Testis (tissue), 2 donors: ENCODE measurements at regions not wholly inside any gene's neighbourhood (a gene's known extent, or its start where the extent isn't known, plus 50 kb on each side); places are given as distances from the start of the nearest gene placed in this dataset.

ENCODE experiments used
- CTCF ChIP-seq, 3 experiments: fragments of 450-650 bp in 2 of 3; fragments of 200-600 bp in 1 of 3; sonication (generic) in 1 of 3; IDR thresholded peaks; one replicate each; pipeline ENCODE4 v1.5.1; 2016 to 2019; ENCODE audit warnings: antibody characterized with exemption in 3 of 3, mild to moderate bottlenecking in 2 of 3, moderate library complexity in 1 of 3
- POLR2A ChIP-seq: fragments of 450-650 bp; IDR thresholded peaks from one replicate; pipeline ENCODE4 v1.6.1; 2017; ENCODE audit warnings: antibody characterized with exemption, mild to moderate bottlenecking, moderate library complexity

GRCh38 chr7:38040831-38041230 is 120.4 kb downstream of the EPDR1 start:
- TF ChIP-seq CTCF (IDR thresholded peaks at IDR 0.05): no peak
- no peak for TF ChIP-seq POLR2A
